ENCODE measurements at regions not wholly inside any gene's neighbourhood (a gene's known extent, or its start where the extent isn't known, plus 50 kb on each side); places are given as distances from the start of the nearest gene placed in this dataset.

GRCh38 chr5:4947893-4948536 is 192.1 kb upstream of the ADAMTS16 start:
- no peaks in the 10 kb centered on the region for H3K9me3 ChIP-seq
- peaks cover 2% of the 10 kb centered on the region for H3K27me3 ChIP-seq (replicated peaks; ENCODE audit: insufficient read depth)
- intact Hi-C loops (cut with DNase I): no loop called here

GRCh38 chr5:4949108-4949507 is 191.0 kb upstream of the ADAMTS16 start:
- H3K4me3 ChIP-seq: no peak overlapping the region
- H3K27ac ChIP-seq: no peak overlapping the region
- 74% methylated on average over 6 of the region's 6 CpGs for WGBS
- H3K36me3 ChIP-seq: no peaks in the 10 kb centered on the region
- DNase-seq (ENCODE audit: low spot score): no peak
- TF ChIP-seq POLR2AphosphoS5 (IDR thresholded peaks at IDR 0.05) (no peak), CTCF (IDR thresholded peaks at IDR 0.05) (no peak), POLR2A (IDR thresholded peaks at IDR 0.05) (no peak)
- H3K9me3 ChIP-seq: no peaks in the 10 kb centered on the region
- intact Hi-C loops (cut with DNase I): no loop called here
- no peaks in the 10 kb centered on the region for H3K27me3 ChIP-seq (replicated peaks; ENCODE audit: insufficient read depth)
- H3K4me1 ChIP-seq (replicated peaks): no peaks in the 10 kb centered on the region

More at GRCh38 chr5:4947893-4948536, 192.1 kb upstream of the ADAMTS16 start:
- no peak overlapping the region for H3K27ac ChIP-seq
- TF ChIP-seq POLR2A (IDR thresholded peaks at IDR 0.05): no peak
- no peak for TF ChIP-seq CTCF (IDR thresholded peaks at IDR 0.05)
- no peak for TF ChIP-seq POLR2AphosphoS5 (IDR thresholded peaks at IDR 0.05)
- H3K4me3 ChIP-seq: no peak overlapping the region
- no peak for DNase-seq (ENCODE audit: low spot score)
- no peaks in the 10 kb centered on the region for H3K36me3 ChIP-seq
- WGBS: 72% methylated on average over 9 of the region's 9 CpGs
- H3K4me1 ChIP-seq (replicated peaks): no peaks in the 10 kb centered on the region

- H3K27me3 ChIP-seq (replicated peaks; ENCODE audit: insufficient read depth): no peaks in the 10 kb centered on the region
- no peak for TF ChIP-seq CTCF (IDR thresholded peaks at IDR 0.05)
- TF ChIP-seq POLR2AphosphoS5 (IDR thresholded peaks at IDR 0.05): no peak
- no peak for TF ChIP-seq POLR2A (IDR thresholded peaks at IDR 0.05)
- intact Hi-C loops (cut with DNase I): no loop called here
- no peak overlapping the region for H3K4me3 ChIP-seq
- no peaks in the 10 kb centered on the region for H3K36me3 ChIP-seq
- no peak for DNase-seq (ENCODE audit: low spot score)
- H3K4me1 ChIP-seq (replicated peaks): no peaks in the 10 kb centered on the region
- 84% methylated on average over 4 of the region's 4 CpGs for WGBS
- H3K27ac ChIP-seq: no peak overlapping the region
- H3K9me3 ChIP-seq: no peaks in the 10 kb centered on the region
Observed at GRCh38 chr5:4953576-4953975, 186.6 kb upstream of the ADAMTS16 start.

GRCh38 chr5:4954048-4954447 is 186.1 kb upstream of the ADAMTS16 start:
- H3K36me3 ChIP-seq: no peaks in the 10 kb centered on the region
- no peaks in the 10 kb centered on the region for H3K27me3 ChIP-seq (replicated peaks; ENCODE audit: insufficient read depth)
- no peak overlapping the region for H3K27ac ChIP-seq
- TF ChIP-seq CTCF (IDR thresholded peaks at IDR 0.05) (no peak), POLR2A (IDR thresholded peaks at IDR 0.05) (no peak), POLR2AphosphoS5 (IDR thresholded peaks at IDR 0.05) (no peak)
- H3K4me3 ChIP-seq: no peak overlapping the region
- DNase-seq (ENCODE audit: low spot score): no peak
- 94% methylated on average over 4 of the region's 4 CpGs for whole genome bisulfite sequencing
- no peaks in the 10 kb centered on the region for H3K4me1 ChIP-seq (replicated peaks)
- intact Hi-C loops (cut with DNase I): no loop called here
- H3K9me3 ChIP-seq: no peaks in the 10 kb centered on the region

- no peaks in the 10 kb centered on the region for H3K9me3 ChIP-seq
- H3K27ac ChIP-seq: no peak overlapping the region
- no peak overlapping the region for H3K4me3 ChIP-seq
- DNase-seq (ENCODE audit: low spot score): no peak
- H3K36me3 ChIP-seq: no peaks in the 10 kb centered on the region
- intact Hi-C loops (cut with DNase I): no loop called here
- H3K27me3 ChIP-seq (replicated peaks; ENCODE audit: insufficient read depth): no peaks in the 10 kb centered on the region
- 74% methylated on average over 1 of the region's 1 CpG for WGBS
- no peaks in the 10 kb centered on the region for H3K4me1 ChIP-seq (replicated peaks)
- no peak for TF ChIP-seq POLR2A (IDR thresholded peaks at IDR 0.05)
- no peak for TF ChIP-seq POLR2AphosphoS5 (IDR thresholded peaks at IDR 0.05)
- TF ChIP-seq CTCF (IDR thresholded peaks at IDR 0.05): no peak
Observed at GRCh38 chr5:4963265-4963664, 176.9 kb upstream of the ADAMTS16 start.

Measured in prostate gland (tissue), 2 donors.